ENCODE measurements at regions not wholly inside any gene's neighbourhood (a gene's known extent, or its start where the extent isn't known, plus 50 kb on each side); places are given as distances from the start of the nearest gene placed in this dataset.

DNA sequence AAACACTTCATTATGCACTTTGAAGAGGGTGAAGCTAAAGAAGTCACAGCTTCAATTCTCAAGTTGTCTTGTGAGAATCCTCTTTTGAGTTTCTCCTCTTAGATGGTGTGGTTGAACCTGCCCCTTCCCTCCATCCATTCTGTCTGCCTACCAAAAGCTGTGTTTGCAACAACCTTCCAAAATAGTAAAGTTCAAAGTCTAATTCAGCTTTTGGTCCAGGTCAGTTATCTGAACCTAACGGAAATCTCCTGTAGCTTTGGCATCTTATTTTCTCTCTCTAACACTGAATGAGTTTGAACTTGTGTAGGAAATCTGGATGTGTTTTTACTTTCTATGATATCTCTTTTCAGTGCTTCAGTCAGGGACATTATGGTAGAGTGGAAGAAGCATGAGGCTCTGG, 201.7 kb upstream of the AR start:
- Histone ChIP-seq H3K4me3 (no peak overlapping the region), H3K9me3 (no peaks in the 10 kb centered on the region), H3K36me3 (no peaks in the 10 kb centered on the region), H3K27ac (no peak overlapping the region), H3K4me1 (no peaks in the 10 kb centered on the region), H3K27me3 (no peaks in the 10 kb centered on the region)
- WGBS, 5 donors, result 67 to 100% (median 77%) methylated on average over 1 of the region's 1 CpG
- no peak for DNase-seq
- intact Hi-C loops (cut with DNase I; ENCODE audit: low total_unique reads), result no loop called here
- no peak for TF ChIP-seq EP300 (IDR thresholded peaks at IDR 0.05)
- TF ChIP-seq, protein P1, sequence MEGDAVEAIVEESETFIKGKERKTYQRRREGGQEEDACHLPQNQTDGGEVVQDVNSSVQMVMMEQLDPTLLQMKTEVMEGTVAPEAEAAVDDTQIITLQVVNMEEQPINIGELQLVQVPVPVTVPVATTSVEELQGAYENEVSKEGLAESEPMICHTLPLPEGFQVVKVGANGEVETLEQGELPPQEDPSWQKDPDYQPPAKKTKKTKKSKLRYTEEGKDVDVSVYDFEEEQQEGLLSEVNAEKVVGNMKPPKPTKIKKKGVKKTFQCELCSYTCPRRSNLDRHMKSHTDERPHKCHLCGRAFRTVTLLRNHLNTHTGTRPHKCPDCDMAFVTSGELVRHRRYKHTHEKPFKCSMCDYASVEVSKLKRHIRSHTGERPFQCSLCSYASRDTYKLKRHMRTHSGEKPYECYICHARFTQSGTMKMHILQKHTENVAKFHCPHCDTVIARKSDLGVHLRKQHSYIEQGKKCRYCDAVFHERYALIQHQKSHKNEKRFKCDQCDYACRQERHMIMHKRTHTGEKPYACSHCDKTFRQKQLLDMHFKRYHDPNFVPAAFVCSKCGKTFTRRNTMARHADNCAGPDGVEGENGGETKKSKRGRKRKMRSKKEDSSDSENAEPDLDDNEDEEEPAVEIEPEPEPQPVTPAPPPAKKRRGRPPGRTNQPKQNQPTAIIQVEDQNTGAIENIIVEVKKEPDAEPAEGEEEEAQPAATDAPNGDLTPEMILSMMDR (IDR thresholded peaks at IDR 0.05), result no peak
- TF ChIP-seq POLR2AphosphoS5 (IDR thresholded peaks at IDR 0.05), result no peak
- TF ChIP-seq POLR2A (IDR thresholded peaks at IDR 0.05), result no peak

- no peak for TF ChIP-seq POLR2A (IDR thresholded peaks at IDR 0.05)
- no peak for TF ChIP-seq EP300 (IDR thresholded peaks at IDR 0.05)
- TF ChIP-seq POLR2AphosphoS5 (IDR thresholded peaks at IDR 0.05), result no peak
- TF ChIP-seq, protein P1 (IDR thresholded peaks at IDR 0.05), result no peak
Observed at GRCh38 chrX:67346225-67346624, 197.6 kb upstream of the AR start.

GRCh38 chrX:67346667-67347066, 197.2 kb upstream of the AR start:
- TF ChIP-seq, protein P1 (IDR thresholded peaks at IDR 0.05), result no peak
- TF ChIP-seq EP300 (IDR thresholded peaks at IDR 0.05) (no peak), POLR2AphosphoS5 (IDR thresholded peaks at IDR 0.05) (no peak), POLR2A (IDR thresholded peaks at IDR 0.05) (no peak)
- Histone ChIP-seq H3K27me3 (no peaks in the 10 kb centered on the region), H3K4me3 (no peak overlapping the region), H3K27ac (no peak overlapping the region), H3K36me3 (no peaks in the 10 kb centered on the region), H3K9me3 (no peaks in the 10 kb centered on the region), H3K4me1 (no peaks in the 10 kb centered on the region)
- DNase-seq, result no peak
- 17 to 65% (median 54%) methylated on average over 1 of the region's 1 CpG; no CpG with 5 or more reads in 1 of the 5 donors for WGBS, 5 donors
- intact Hi-C loops (cut with DNase I; ENCODE audit: low total_unique reads), result no loop called here

More at GRCh38 chrX:67346225-67346624, 197.6 kb upstream of the AR start:
- no peak for DNase-seq
- Histone ChIP-seq H3K4me1 (no peaks in the 10 kb centered on the region), H3K36me3 (no peaks in the 10 kb centered on the region), H3K27me3 (no peaks in the 10 kb centered on the region), H3K9me3 (no peaks in the 10 kb centered on the region), H3K4me3 (no peak overlapping the region), H3K27ac (no peak overlapping the region)
- intact Hi-C loops (cut with DNase I; ENCODE audit: low total_unique reads), result no loop called here
- 74 to 100% (median 91%) methylated on average over 1 of the region's 1 CpG for whole genome bisulfite sequencing, 5 donors

DNA sequence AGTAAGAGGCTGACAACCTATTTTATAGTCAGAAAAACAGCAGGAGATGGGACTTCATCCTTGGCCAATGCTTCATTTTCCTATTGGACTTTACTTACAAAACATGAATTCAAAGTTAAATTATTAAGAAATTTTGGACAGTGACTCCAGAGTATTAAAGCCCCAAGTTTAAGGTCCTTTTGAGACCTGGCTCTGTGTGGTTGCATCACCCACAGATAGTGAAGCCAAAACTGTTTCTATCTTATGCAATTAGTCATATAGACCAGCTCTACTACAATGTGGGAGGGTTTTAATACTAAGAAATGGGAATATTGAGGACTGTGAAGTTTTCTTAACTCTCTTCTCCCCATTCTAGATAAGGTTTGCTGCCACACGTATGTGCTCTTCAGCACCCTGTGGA, 196.7 kb upstream of the AR start:
- WGBS, 5 donors, result 79 to 86% (median 84%) methylated on average over 1 of the region's 1 CpG
- TF ChIP-seq POLR2A (IDR thresholded peaks at IDR 0.05), result no peak
- no peak for TF ChIP-seq EP300 (IDR thresholded peaks at IDR 0.05)
- no peak for TF ChIP-seq POLR2AphosphoS5 (IDR thresholded peaks at IDR 0.05)
- TF ChIP-seq, protein P1 (IDR thresholded peaks at IDR 0.05), result no peak
- no peaks in the 10 kb centered on the region for H3K4me1 ChIP-seq
- H3K27ac ChIP-seq, result no peak overlapping the region
- no peaks in the 10 kb centered on the region for H3K36me3 ChIP-seq
- H3K27me3 ChIP-seq, result no peaks in the 10 kb centered on the region
- DNase-seq, result no peak
- intact Hi-C loops (cut with DNase I; ENCODE audit: low total_unique reads), result no loop called here
- no peak overlapping the region for H3K4me3 ChIP-seq
- no peaks in the 10 kb centered on the region for H3K9me3 ChIP-seq
